NCI-H69 (cell line): ENCODE measurements at regions not wholly inside any gene's neighbourhood (a gene's known extent, or its start where the extent isn't known, plus 50 kb on each side); places are given as distances from the start of the nearest gene placed in this dataset.
"Not testable (repeated sequence)": the region's sequence is repeated elsewhere in the genome, so short reads cannot be mapped to it uniquely, and the experiment has no call there.

ENCODE experiments used
- DNase-seq: peaks from one replicate; lab custom pipeline; 2025; lab: John Stamatoyannopoulos, UW

DNA sequence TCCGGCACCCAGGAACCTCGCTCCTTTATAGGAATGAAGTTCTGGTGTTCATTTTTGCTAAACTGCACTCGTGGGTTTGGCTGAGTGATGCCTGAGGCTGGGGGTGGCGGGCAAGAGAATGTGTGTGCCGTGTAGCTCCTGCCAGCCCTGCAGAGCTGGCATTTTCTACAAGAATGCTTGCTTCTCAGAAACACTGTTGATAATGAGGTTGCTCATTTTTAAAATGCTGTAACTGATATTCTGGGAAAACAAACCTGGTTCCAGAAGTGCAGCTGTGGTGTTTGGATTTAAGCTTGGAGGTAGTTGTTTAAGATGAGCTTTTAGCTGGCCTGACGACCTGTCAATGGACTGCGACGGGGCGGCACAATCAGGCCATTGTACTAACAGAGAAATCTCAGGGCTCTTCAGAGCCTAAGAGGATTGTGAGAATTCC is 511.9 kb upstream of the TNP1 start:
- peak; percentile 25 for DNase-seq

DNA sequence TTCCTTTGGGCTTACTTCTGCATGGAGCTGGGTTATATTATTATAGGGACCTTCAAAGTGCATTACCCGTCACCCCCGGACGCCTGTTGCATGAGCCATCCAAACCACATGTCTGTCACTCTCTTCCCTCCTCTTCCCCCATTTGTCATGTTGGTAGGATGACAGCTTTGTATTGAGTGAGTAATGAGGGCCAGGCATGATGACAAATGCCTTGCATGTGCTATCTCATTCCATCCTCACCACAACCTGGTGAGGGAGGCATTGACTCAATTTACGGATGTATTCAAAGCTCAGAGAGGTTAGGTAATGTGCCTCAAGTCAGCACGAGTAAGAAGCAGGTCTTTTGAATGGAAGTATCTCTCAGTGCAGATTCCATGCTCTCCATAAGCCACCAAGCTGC is 510.5 kb upstream of the TNP1 start:
- DNase-seq, result no peak

DNA sequence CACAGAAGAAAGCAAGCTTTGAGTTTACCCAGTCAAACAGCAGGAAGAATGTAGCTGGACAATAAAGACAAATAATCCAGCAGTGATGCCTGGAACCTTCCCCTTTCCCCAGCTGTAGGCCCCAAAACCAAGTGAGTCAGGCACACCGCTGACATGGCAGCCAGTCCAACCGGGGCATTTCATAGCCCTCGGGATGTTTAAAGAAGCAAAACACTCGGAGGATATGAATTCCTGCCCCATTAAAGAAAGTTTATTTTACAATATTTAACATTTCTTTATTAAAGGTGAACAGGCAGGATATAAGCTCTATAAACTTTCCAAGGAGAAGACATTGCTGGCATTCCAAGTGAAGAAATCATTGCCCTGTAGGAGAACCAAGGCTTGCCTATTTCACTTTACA is 507.6 kb upstream of the TNP1 start:
- DNase-seq, result no peak

DNA sequence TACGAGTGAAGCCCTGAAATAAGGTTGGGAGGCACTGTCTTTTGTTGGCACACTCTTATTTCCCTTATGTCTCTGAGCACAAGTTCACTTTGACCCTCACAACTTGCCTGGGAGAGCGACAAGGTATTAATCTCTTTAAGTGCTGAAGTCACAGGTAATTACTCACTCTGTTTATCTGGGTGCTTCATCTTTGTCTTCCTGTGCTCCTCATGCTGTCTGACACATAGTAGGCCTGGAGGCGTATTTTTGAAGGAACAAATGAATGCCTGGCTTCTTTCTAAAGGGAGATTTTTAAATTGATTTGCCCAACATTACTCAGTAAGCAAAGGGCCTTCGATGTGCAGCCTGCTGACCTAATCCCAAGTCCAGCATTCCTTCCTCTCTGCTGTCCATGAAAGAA is 507.1 kb upstream of the TNP1 start:
- DNase-seq, result peak; percentile 68

DNA sequence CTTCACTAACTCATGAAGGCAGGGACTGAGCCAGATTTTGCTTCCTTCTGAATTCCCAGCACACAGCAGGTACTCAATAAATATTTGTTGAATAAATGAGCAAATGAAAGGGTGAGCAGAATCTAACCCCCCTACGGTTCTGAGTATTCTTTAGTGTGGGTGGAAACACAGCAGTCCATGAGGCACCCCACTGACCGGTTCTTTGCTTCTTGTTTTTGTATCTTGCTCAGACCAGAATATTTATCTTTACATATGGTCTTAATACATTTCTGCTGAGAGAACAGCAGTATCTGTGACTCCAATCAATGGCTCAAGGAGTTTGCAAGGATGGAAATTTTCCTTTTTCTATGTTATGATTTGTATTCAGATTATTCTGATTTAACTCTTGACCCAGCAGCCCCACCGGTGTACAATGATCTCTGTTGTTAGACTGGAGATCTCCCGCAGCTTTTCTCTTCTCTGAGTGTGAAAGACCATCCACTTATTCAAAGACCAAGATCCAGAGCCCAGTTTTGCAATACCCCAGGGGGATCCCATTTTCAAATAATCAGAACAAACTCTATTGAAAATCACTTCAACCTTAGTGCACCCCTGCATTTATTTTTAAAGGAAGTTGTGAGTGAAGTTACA is 506.5 kb upstream of the TNP1 start:
- peak; percentile 91 for DNase-seq

DNA sequence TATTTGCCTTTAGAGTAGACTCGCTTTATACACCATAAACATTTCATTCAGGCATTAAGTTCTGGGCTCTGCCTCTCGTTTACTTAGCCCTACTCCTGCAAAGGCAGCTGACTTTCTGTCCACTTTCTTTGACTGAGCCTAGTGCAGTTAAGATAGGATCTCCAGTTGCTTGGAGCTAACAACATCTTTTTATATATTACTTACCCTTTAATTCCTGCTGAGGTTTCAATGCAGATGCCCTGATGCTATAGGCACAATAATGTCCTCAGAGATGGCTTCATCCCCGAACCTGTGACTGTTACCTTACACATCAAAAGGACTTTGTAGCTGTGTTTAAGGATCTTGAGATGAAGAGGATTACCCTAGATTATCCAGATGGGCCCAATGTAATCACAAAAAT is 505.8 kb upstream of the TNP1 start:
- peak; percentile 24 for DNase-seq

DNA sequence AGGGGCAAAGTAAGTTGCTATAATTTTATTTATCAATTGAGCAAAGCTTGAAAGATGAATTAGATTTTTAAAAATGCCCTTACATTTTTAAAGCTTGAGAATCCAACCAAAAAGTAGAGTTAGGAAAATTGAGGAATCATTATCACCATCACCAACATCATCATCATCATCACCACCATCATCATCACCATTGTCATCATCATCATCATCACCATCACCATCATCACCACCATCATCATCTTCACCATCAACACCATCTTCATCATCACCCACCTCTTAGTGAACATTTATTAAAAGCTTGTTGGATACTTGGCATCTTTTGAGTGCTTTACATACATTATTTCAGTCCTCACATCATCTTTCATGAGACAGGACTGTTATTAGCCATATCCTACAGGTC is 504.4 kb upstream of the TNP1 start:
- DNase-seq, result no peak

DNA sequence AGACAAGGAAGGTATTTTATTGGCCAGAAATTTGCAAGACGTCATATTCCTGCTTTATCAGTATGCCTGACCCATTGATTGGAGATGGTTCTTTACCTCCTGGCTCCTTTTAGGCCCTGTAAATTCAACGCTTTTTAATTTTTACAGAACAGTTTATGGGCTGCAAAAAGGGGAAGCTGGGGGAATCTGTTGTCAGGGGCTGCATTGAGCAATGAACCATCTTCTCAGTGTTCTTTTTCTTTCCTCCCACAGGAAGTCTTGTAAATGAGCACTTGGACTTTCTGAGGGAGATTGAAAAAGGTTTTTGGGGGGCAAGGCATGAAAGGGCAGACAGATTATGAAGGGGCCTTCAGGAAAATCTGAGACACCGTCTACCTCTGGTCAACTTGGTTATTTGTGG is 503.6 kb upstream of the TNP1 start:
- no peak for DNase-seq

DNA sequence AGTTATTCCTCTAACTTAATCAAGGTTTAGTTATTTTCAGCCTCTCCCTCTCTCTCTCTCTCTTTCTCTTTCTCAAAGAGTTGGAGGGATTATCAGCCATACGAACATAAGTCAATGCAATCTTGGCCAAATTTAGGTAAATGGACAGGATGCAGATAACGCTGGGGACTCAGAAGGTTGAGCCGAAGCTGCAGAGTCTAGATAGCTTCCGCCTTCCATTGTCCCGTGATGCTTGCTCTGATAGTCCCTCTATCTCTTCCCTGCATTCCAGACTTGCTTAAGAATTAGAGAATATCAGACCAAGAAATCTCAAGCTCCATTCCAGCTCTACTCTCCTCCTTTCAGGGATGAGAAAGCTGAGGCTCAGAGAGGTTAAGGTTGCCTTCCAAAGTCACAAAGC is 502.8 kb upstream of the TNP1 start:
- DNase-seq, result no peak

DNA sequence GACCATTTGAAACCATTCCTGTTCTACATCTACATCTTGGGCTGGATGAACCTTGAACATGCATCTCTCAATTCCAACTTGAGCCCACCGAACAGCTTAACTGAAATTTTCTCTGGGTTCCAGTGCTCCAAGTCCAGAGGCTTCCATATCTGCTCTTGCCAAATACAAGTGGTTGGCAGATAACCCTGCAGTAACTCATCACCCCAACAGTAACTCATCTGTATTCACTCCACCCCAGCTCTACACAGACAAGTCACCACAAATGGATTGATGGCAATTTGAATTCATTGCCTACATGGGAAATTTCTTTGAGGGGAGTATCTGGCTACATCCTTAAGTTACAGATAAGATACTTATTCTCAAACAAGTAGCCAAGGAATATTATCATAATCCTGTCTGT is 502.4 kb upstream of the TNP1 start:
- no peak for DNase-seq

DNA sequence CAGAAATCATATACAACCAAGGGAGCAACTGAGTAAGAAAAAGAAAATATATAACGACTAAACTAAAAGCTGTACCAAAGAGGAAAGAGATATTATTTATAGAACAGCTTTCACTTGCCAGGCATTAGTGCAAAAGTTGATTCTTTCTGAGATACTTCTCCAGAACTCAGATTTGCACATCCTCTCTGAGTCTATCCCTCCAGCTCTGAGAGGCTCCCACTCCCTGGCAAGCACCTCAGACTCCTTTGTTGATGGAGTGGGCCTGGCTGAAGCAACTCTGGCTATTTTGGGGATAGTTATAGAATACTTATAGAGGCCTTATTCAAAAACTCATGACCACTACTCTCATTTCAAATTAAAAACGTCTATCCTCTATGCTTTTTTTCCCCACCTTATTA is 501.6 kb upstream of the TNP1 start:
- no peak for DNase-seq

DNA sequence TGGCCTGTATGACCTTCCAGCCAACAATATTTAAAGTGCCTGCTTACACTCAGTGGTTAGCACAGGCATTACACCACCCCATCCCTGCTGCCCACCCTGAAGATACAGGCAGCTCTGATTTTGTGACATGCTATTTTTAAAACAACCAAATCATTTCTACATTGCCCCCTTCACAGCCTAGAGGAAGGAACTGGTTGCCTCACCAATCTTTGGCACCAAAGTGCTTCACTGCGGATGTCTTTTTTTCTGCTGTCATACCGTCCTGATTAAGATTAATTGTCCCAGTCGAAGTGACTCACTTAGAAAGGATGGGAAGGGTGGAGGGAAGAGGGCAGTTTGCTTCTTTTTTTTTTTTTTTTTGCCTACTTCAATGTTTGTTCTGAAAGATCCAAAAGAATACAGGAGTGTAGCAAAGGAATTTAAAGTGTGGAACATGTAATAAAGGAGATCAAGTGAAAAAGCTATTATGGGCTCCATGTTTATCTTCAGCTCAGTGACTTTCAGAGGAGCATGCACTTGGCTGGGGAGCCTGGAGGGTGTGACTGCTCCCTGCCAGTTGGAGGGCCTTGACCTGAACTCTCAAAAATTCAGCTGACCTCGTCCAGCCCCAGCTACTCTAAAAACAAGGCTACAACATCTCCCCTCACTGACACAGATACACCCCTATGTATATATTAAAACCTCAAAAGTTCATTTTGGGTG is 501.1 kb upstream of the TNP1 start:
- peak; percentile 54 for DNase-seq

DNA sequence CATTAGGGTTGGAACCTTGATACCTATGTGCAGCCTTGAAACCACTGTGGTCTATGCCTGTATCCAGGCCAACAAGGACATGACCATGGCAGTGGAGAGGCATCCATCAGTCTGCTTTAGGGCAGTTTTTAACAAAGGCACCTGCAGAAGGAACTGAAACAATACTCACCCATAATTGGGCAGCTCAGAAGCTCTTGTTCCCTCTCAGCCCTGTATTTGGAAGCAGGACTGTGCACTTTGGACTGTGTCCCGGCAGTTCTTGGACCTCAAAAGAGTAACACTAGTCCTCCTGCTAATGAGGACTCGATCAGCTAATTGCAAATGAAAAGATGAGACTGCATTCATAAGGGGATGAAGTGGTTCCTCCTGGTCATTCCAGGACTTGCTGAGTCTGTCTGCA is 500.2 kb upstream of the TNP1 start:
- no peak for DNase-seq

DNA sequence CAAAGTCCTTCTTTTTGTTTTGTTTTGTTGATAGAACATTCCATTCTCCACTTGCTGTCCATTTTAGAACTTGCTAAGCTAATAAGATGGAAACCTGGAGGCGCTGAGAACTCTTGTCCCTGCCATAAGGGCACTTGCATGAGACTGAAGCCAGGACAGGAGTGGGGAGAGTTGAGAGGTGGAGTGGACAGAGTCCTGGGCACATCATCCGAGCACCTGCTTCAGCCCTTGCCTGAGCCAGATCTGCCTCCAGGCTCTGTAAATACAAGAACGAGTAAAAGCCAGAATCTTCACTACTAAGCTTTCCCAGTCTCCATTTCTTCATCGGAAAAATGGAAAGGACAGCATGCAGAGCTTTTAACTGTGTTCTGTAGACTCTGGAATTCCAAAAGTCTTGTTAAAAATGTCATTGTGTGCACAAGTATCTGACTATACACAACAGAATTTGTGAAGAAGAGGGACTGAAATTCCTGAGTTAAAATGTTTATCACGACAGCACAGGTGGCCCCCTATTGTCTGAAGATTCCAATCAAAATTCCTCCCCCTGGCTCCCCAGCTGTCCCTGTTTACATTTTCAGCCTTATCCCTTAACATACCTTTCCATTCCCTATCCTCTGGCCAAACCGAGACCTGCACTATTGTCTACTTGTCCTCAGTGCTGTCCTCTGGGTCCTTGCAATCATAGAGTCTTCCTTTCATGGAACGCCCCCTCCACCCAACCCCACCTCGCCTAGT is 498.2 kb upstream of the TNP1 start:
- DNase-seq, result no peak

DNA sequence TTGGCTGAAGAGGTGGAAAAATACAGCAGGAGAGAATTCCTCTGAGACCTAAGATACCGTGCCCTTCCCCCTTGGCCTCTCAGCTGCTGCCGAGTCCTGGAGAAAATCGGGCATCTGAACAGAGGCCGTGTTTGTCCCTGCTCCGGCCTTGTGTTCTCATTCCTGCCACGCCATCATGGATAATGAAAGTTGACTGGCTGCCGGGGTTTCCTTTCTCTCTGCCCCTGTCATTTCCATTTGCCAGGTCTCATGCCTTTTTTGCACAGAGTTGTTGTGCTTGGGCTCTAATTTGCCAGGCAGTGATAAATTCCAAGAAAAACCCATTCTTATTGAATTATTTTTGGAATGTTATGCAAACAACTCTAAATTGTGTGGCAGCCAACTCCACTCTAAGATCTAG is 496.9 kb upstream of the TNP1 start:
- DNase-seq, result no peak

DNA sequence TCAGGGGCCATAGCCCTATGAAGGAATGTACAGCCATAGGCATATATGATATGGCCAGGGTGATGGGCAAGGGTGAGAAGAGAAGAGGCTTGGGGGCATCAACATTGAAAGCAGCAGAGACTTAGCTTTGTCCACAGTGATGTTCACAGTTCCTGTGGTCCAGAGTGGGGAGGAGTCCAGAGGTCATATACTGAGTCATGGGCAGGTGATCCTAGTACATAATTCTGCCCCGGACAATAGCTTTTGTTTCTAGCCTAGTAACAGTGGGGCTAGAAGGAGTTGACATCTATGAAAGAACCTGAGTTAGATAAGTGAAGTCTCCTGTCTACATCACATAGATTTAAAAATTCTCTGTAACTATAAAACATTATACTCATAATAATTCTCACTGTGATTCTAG is 496.3 kb upstream of the TNP1 start:
- DNase-seq, result no peak

DNA sequence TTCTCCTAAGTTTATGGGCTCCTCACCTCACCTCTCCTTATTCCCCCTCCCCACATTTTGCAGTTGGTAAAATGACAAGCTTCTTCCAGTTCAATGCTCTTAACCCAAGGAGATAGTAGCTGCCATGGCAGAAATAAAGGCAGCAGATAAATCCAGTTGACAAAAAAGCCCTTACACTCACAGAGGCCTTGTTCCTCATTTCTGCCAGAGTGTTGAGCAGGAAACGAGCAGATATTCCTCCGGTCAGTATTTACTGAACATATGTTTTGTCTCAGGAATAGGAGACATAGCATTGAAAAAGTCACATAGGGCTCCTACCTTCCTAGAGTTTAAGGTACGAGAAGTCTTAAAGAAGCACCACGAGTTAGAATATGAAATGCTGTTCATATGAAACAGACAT is 493.7 kb upstream of the TNP1 start:
- no peak for DNase-seq

DNA sequence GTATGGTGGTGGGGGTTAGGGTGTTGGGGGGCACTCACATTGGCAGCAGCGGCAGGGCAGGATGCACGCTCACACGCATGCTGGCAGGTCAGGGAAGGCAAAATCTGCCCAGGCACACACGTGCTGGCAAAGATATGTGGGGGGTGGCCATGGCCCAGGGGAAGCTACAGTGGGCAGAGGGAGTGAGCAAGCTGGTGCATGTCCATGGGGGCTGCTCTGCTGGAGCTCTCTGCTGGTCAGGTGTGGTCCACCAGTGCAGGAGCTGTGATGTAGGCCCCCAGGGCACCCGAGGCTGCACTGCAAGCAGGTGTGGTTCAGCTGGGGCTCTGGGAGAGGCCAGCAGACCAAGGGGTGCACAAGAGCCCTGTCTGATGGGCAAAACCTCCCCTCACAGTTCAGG is 491.5 kb upstream of the TNP1 start:
- no peak for DNase-seq

DNA sequence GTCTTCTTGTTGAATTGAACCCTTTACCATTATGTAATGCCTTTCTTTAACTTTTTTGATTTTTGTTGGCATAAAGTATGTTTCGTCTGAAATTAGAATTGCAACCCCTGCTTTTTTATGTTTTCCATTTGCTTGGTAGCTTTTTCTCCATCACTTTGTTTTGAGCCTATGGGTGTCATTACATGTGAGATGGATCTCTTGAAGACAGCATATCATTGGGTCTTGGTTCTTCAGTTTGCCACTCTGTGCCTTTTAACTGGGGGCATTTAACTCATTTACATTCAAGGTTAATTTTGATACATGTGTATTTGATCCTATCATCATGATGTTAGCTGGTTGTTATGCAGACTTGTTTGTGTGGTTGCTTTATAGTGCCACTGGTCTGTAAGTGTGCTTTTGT is 489.4 kb upstream of the TNP1 start:
- no peak for DNase-seq

DNA sequence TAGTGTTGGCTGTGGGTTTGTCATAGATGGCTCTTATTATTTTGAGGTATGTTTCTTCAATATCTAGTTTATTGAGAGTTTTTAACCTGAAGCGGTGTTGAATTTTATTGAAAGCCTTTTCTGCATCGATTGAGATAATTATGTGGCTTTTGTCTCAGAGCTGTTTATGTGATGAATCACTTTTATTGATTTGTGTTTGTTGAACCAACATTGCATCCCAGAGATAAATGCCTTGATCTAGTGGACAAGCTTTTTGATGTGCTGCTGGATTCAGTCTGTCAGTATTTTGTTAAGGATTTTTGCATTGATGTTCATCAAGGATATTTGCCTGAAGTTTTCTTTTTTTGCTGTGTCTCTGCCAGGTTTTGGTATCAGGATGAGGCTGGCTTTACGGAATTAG is 487.8 kb upstream of the TNP1 start:
- not testable (repeated sequence) for DNase-seq

DNA sequence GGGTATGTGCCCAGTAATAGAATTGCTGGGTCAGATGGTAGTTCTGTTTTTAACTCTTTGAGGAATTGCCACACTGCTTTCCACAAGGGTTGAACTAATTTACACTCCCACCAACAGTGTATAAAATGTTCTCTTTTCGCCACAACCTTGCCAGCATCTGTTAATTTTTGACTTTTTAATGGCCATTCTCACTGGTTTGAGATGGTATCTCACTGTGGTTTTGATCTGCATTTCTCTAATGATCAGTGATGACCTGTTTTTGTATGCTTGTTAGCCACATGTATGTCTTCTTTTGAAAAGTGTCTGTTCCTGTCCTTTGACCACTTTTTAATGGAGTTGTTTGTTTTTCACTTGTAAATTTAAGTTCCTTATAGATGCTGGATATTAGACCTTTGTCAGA is 486.2 kb upstream of the TNP1 start:
- DNase-seq, result not testable (repeated sequence)

DNA sequence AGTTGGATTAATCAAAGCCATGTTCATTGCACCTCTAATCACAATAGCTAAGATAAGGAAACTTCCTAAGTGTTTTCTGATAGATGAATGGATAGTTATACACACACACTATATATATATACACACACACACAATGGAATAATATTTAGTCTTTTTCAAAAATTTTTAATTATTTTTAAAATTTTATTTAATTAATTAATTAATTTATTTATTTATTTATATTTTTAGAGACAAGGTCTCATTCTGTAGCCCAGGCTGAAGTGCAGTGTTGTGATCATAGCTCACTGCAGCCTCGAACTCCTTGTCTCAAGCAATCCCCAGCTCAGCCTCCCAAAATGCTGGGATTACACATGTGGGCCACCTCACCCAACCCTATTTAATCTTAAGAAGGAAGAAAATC is 481.0 kb upstream of the TNP1 start:
- no peak for DNase-seq

DNA sequence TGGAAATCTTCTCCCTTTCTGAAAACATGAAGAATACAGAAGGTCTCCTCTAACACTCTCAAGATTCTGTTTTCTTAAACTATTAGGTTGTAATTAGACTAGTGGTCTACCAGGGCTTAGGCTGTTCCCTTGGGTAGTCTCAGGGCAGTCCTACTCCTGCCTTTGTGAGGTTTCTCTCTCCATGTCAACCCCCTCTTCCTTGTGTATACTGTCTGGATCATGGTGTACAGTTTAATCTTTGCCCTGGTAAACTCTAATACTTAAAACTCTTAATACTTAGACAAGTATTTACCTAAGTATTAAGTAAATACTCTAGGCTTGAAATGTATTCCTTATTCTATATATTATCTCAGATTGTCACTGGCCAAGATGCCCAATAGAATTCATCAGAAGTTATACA is 480.3 kb upstream of the TNP1 start:
- DNase-seq, result no peak

DNA sequence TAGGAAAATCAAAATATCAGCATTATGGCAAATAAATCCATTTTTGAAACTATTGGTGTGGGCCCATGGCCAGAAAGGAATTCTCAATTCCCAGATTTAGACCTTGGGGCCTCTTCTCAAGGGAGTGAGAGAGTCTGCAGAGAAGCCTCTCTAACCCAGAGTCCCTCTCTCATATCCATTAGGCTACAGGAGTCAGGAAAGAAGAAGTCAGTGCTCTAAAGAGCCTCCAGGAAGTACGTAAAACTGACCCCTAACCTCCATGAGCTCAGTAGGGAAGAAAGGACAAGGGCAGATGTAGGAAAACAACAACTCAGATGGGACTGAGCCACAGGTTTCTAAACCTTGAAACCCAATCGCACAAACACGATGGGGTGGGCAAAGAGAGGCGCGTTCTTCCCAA is 479.9 kb upstream of the TNP1 start:
- no peak for DNase-seq
